Nephron (organoid): ENCODE measurements at regions not wholly inside any gene's neighbourhood (a gene's known extent, or its start where the extent isn't known, plus 50 kb on each side); places are given as distances from the start of the nearest gene placed in this dataset.
A peak's percentile ranks its signal among the peaks of the same experiment; 100 is the strongest.

Experiments used
- H3K27ac Mint-ChIP-seq, 3 experiments: 2 replicates each; pipeline ENCODE4 v1.8.0; 2020; ENCODE audit warnings: mixed read lengths in 3 of 3, mild to moderate bottlenecking in 2 of 3, moderate library complexity in 1 of 3
- H3K27me3 Mint-ChIP-seq: 2 replicates; pipeline ENCODE4 v1.8.0; 2021; ENCODE audit warnings: low read depth, mild to moderate bottlenecking, moderate library complexity, mixed read lengths
- H3K36me3 Mint-ChIP-seq: 2 replicates; pipeline ENCODE4 v1.8.0; 2020; ENCODE audit warnings: low read depth, mixed read lengths
- H3K4me1 Mint-ChIP-seq: 2 replicates; pipeline ENCODE4 v1.8.0; 2020; ENCODE audit warnings: mixed read lengths
- H3K4me3 Mint-ChIP-seq, 3 experiments: 2 replicates each; pipeline ENCODE4 v1.8.0; 2020; ENCODE audit warnings: mild to moderate bottlenecking in 3 of 3, mixed read lengths in 3 of 3, moderate library complexity in 2 of 3
- H3K9me3 Mint-ChIP-seq: 2 replicates; pipeline ENCODE4 v1.8.0; 2020; ENCODE audit warnings: mixed read lengths
- CTCF ChIP-seq, 3 experiments: fragments of 200-600 bp; sonication (generic); IDR thresholded peaks; one replicate each; pipeline ENCODE4 v1.5.0; 2021; ENCODE audit warnings: antibody characterized with exemption in 3 of 3; ENCODE audit not compliant: unreplicated experiment in 3 of 3

GRCh38 chr13:50309882-50310594 lies 294.8 kb downstream of the KCNRG start:
- TF ChIP-seq CTCF (IDR thresholded peaks at IDR 0.05; ENCODE audit: unreplicated experiment in 3 of 3) = no peak
- no peak overlapping the region for H3K4me3 Mint-ChIP-seq
- peaks cover 2% of the 10 kb centered on the region for H3K36me3 Mint-ChIP-seq
- H3K9me3 Mint-ChIP-seq = peaks cover 9% of the 10 kb centered on the region
- peak overlapping the region in 1 of 3 experiments; percentile 30 for H3K27ac Mint-ChIP-seq
- H3K27me3 Mint-ChIP-seq = peaks cover 16% of the 10 kb centered on the region
- H3K4me1 Mint-ChIP-seq = peaks cover 26% of the 10 kb centered on the region

GRCh38 chr13:50310734-50311133 lies 295.5 kb downstream of the KCNRG start:
- H3K4me1 Mint-ChIP-seq = peaks cover 26% of the 10 kb centered on the region

GRCh38 chr13:50318887-50319286 lies 303.6 kb downstream of the KCNRG start:
- no peak for TF ChIP-seq CTCF (IDR thresholded peaks at IDR 0.05; ENCODE audit: unreplicated experiment in 3 of 3)
- Mint-ChIP-seq H3K27ac (no peak overlapping the region), H3K27me3 (no peaks in the 10 kb centered on the region), H3K36me3 (no peaks in the 10 kb centered on the region), H3K9me3 (peaks cover 3% of the 10 kb centered on the region), H3K4me1 (peaks cover 8% of the 10 kb centered on the region), H3K4me3 (no peak overlapping the region)

More at GRCh38 chr13:50310734-50311133, 295.5 kb downstream of the KCNRG start:
- no peak overlapping the region for H3K27ac Mint-ChIP-seq
- no peak for TF ChIP-seq CTCF (IDR thresholded peaks at IDR 0.05; ENCODE audit: unreplicated experiment in 3 of 3)
- peaks cover 16% of the 10 kb centered on the region for H3K27me3 Mint-ChIP-seq
- H3K4me3 Mint-ChIP-seq = no peak overlapping the region
- H3K36me3 Mint-ChIP-seq = no peaks in the 10 kb centered on the region
- peaks cover 4% of the 10 kb centered on the region for H3K9me3 Mint-ChIP-seq

GRCh38 chr13:50319635-50320255 lies 304.5 kb downstream of the KCNRG start:
- H3K27me3 Mint-ChIP-seq = no peaks in the 10 kb centered on the region
- no peak for TF ChIP-seq CTCF (IDR thresholded peaks at IDR 0.05; ENCODE audit: unreplicated experiment in 3 of 3)
- no peak overlapping the region for H3K4me3 Mint-ChIP-seq
- peak overlapping the region; percentile 68 to 85 (median 70) for H3K27ac Mint-ChIP-seq
- peaks cover under 1% of the 10 kb centered on the region for H3K36me3 Mint-ChIP-seq
- H3K9me3 Mint-ChIP-seq = peaks cover 7% of the 10 kb centered on the region
- H3K4me1 Mint-ChIP-seq = peaks cover 8% of the 10 kb centered on the region

GRCh38 chr13:50320271-50320862 lies 305.1 kb downstream of the KCNRG start:
- H3K36me3 Mint-ChIP-seq = peaks cover 3% of the 10 kb centered on the region
- no peak for TF ChIP-seq CTCF (IDR thresholded peaks at IDR 0.05; ENCODE audit: unreplicated experiment in 3 of 3)
- no peak overlapping the region for H3K4me3 Mint-ChIP-seq
- H3K27me3 Mint-ChIP-seq = no peaks in the 10 kb centered on the region
- H3K4me1 Mint-ChIP-seq = peaks cover 8% of the 10 kb centered on the region
- H3K9me3 Mint-ChIP-seq = peaks cover 9% of the 10 kb centered on the region
- peak overlapping the region; percentile 68 to 85 (median 70) for H3K27ac Mint-ChIP-seq
